ENCODE measurements at regions not wholly inside any gene's neighbourhood (a gene's known extent, or its start where the extent isn't known, plus 50 kb on each side); places are given as distances from the start of the nearest gene placed in this dataset.

DNA sequence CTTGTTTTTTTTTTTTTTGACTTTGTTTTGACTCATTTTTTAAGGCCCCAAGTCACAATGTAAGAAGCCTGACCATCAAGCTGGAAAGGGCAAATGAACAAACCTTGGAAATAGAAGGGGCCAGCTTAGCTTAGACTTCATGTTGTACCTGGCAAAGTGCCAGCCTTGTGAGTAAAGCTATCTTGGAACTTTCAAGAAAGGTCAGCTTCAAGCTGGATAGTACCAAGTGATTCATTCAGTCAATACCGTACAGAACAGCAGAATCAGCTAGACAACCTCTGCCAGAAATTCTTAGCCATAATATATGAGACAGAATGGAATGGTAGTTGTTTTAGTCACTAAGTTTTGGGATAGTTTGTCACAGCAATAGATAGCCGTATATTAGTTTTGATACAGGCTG, 1492.2 kb upstream of the TENM3 start:
- H3K27me3 ChIP-seq (ENCODE audit: insufficient read depth, low read length), result no peaks in the 10 kb centered on the region

DNA sequence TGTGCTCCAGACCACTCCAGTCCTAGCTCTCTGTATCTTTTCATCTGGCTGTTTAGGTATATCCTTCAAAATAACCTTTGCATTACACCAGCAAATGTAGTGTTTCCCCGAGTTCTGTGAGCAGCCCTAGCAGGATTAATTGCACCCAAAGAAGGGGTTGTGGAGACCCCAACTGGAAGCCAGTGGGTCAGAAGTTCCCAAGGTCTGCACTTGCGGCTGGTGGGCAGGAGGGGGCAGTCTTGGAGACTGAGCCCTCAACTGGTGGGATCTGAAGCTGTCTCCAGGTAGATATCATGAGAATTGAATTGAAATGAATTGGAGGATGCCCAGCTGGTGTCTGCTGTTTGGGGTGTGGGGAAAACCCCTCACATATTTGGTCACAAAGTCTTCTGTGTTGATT, 1485.3 kb upstream of the TENM3 start:
- Histone ChIP-seq H3K4me1 (ENCODE audit: insufficient read depth, low read length) (no peaks in the 10 kb centered on the region), H3K4me3 (ENCODE audit: low read length) (no peak overlapping the region), H3K27me3 (ENCODE audit: insufficient read depth, low read length) (no peaks in the 10 kb centered on the region), H3K9me3 (ENCODE audit: low read depth, low read length) (no peaks in the 10 kb centered on the region)

More for the DNA sequence above, 1492.2 kb upstream of the TENM3 start:
- no peaks in the 10 kb centered on the region for H3K4me1 ChIP-seq (ENCODE audit: insufficient read depth, low read length)
- H3K9me3 ChIP-seq (ENCODE audit: low read depth, low read length), result no peaks in the 10 kb centered on the region
- H3K4me3 ChIP-seq (ENCODE audit: low read length), result no peak overlapping the region

DNA sequence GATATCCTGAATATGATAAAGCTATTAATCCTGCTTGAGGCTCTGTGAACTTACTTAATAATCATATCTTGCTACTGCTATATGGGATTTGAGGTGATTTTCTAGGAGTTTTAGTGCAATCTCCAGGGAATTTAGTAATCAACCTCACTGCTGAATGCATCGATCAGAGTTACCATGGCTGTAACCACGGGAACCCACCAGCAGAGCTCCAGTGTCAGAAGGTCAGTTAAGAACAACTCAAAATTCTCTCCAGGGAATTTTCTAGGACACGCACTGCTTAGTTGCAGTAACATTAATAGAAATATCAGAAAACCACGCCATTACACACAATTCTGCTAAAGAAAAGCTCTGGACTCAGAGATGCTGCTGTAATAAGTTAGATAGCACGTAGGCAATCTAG, 1477.2 kb upstream of the TENM3 start:
- no peaks in the 10 kb centered on the region for H3K4me1 ChIP-seq (ENCODE audit: insufficient read depth, low read length)
- no peak overlapping the region for H3K4me3 ChIP-seq (ENCODE audit: low read length)
- H3K27me3 ChIP-seq (ENCODE audit: insufficient read depth, low read length), result no peaks in the 10 kb centered on the region
- no peaks in the 10 kb centered on the region for H3K9me3 ChIP-seq (ENCODE audit: low read depth, low read length)

DNA sequence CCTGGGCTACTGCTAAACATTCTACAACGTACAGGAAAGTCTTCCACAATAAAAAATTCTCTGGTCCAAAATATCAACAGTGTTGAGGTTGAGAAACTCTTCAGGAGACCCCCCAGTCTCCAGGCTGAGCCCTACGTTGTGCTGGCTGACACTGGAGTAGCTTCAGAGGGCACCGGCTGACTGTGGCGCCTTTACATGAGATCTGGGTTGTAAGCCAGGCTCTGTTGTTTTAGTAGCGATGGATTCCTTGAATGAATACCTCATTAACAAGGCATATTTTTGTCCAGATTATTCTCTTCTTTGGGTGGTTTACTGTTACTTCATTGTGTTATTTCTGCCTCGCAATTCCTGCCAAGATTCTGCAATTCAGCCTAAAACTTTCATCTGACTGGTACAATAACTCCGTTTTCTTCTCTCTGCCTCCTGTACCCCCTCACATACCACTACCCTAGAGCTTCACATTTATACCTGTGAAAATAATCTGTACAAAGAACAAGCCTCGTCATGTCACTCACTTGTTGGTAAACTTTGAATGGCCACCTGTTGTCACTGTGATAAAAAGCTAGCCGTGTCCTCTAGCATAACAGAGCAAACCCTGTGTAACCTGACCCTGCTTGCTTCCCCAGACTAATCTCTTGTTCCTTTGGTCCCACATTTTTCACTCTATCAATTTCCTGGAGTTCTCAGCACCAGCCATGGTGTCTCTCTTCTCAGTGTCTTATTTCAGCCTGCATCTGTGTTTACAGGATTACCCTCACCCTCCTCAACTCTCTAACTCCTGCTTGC, 1476.1 kb upstream of the TENM3 start:
- Histone ChIP-seq H3K27me3 (ENCODE audit: insufficient read depth, low read length) (no peaks in the 10 kb centered on the region), H3K9me3 (ENCODE audit: low read depth, low read length) (no peaks in the 10 kb centered on the region)

DNA sequence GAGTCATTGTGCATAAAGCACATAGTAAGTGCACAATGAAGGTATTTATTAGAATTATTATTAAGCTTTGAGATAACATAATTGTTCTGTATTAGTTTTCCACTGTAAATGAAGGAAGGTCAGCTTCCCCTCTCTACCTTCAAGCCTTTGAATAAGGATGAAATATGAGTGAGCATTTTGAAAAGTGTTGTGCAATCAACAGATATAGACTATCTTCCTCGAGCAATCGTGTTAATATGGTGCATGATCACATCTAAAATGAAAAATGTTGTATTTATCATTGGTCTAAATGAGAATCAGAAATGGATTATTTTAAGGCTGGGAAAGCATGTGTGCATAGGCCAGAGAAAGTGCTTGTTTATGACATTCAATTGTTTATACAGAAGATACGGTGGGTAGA, 1474.6 kb upstream of the TENM3 start:
- no peaks in the 10 kb centered on the region for H3K4me1 ChIP-seq (ENCODE audit: insufficient read depth, low read length)
- H3K9me3 ChIP-seq (ENCODE audit: low read depth, low read length), result no peaks in the 10 kb centered on the region
- no peaks in the 10 kb centered on the region for H3K27me3 ChIP-seq (ENCODE audit: insufficient read depth, low read length)
- no peak overlapping the region for H3K4me3 ChIP-seq (ENCODE audit: low read length)

More for the DNA sequence above, 1476.1 kb upstream of the TENM3 start:
- no peak overlapping the region for H3K4me3 ChIP-seq (ENCODE audit: low read length)
- no peaks in the 10 kb centered on the region for H3K4me1 ChIP-seq (ENCODE audit: insufficient read depth, low read length)

DNA sequence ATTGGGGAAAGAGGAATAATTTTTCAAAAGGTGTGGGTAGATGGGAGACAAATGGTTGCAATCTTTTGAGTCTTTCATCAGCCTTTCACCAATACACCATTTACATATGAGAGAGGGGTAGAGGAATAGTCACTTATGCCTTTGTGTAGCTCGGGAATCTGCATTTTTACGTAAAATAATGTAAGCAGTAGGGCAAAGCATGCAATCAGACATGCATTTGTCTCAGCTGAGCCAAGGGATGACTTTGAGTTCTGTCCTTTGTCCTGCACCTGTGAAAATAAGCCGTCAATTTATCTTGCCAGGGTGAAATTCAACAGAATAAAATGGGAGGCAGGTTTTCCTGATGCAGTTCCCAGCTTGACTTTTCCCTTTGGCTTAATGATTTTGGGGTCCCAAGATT, 1473.4 kb upstream of the TENM3 start:
- no peak overlapping the region for H3K4me3 ChIP-seq (ENCODE audit: low read length)
- H3K4me1 ChIP-seq (ENCODE audit: insufficient read depth, low read length), result no peaks in the 10 kb centered on the region
- H3K9me3 ChIP-seq (ENCODE audit: low read depth, low read length), result no peaks in the 10 kb centered on the region
- H3K27me3 ChIP-seq (ENCODE audit: insufficient read depth, low read length), result no peaks in the 10 kb centered on the region

DNA sequence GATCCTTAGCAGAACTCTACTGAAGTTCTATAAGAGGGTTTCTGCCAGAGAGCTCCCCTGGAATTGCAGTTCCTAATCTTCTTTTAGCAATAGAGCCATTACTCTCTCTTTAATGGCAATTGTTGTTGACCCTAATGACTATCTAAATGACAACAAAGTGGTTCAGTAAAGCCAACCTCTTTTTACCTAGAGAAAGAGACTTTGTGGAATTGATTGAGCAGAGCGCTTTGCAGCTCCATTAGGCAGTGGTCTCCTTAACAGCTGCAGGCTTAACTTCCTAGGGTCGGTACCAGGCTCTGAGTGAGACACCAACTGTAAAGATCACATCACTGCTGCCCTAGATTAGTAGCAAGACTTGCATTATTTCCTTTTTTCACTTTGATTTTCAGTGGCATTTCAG, 1472.9 kb upstream of the TENM3 start:
- no peak overlapping the region for H3K4me3 ChIP-seq (ENCODE audit: low read length)
- no peaks in the 10 kb centered on the region for H3K9me3 ChIP-seq (ENCODE audit: low read depth, low read length)
- H3K27me3 ChIP-seq (ENCODE audit: insufficient read depth, low read length), result no peaks in the 10 kb centered on the region
- no peaks in the 10 kb centered on the region for H3K4me1 ChIP-seq (ENCODE audit: insufficient read depth, low read length)

DNA sequence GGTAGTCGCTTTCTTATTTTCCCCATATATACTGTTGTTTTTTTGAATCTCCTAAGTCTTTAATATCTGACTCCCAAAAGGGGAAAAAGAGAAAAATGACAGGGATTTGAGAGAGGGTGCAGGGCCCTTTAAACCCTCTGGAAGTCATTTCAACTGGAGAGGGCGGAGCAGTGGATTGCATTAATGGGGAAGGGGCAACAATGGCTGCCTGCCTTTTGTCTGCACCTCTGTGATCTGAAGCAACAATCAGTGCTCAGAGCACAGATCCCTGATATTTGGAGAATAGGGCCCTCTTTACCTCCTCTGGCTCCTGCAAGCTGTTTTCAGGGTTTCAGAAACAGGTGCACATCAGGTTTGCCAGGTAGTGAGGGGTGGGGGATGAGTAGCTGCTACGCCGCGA, 1458.3 kb upstream of the TENM3 start:
- peaks cover 3% of the 10 kb centered on the region for H3K4me1 ChIP-seq (ENCODE audit: insufficient read depth, low read length)
- H3K27me3 ChIP-seq (ENCODE audit: insufficient read depth, low read length), result no peaks in the 10 kb centered on the region
- H3K4me3 ChIP-seq (ENCODE audit: low read length), result no peak overlapping the region
- peaks cover 7% of the 10 kb centered on the region for H3K9me3 ChIP-seq (ENCODE audit: low read depth, low read length)

DNA sequence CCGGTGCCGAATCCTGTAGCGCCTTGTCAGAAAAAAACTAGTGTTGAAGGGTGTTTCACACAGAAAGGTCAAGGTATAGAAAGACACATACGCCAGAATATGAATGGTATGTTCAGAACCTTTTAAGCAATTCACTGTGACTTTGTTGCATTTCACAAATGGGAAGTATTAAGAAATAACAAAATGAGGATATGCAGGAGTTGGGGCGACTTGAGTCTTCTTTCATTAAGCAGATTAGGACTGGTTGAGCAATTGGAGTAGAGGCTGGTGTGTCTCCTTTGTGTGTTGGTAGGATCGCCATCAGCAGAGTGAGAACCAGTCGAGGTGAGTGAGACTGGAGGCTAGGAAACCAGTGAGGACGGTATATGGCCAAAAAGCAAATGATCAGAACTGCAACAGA, 1454.5 kb upstream of the TENM3 start:
- peaks cover 17% of the 10 kb centered on the region for H3K4me1 ChIP-seq (ENCODE audit: insufficient read depth, low read length)
- H3K27me3 ChIP-seq (ENCODE audit: insufficient read depth, low read length), result no peaks in the 10 kb centered on the region
- no peaks in the 10 kb centered on the region for H3K9me3 ChIP-seq (ENCODE audit: low read depth, low read length)
- H3K4me3 ChIP-seq (ENCODE audit: low read length), result no peak overlapping the region

DNA sequence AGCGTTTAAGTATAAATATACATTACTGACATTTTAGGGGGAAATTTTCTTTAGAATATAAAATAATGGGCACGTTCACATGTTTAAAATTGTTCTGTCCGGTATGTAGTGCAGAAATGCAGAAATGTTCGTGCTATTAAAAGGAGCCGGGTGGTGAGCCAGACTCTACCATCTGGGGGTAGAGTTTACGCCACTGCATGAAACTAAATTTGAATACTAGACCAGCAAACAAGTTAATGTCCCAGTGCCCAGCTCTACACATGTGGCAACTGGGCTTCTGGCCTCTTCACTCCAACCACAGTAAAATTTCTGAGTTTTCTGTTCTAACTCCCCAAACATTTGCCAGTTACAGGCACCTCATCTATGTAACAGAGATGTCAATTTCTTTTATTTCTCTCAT, 1453.3 kb upstream of the TENM3 start:
- Histone ChIP-seq H3K9me3 (ENCODE audit: low read depth, low read length) (no peaks in the 10 kb centered on the region), H3K27me3 (ENCODE audit: insufficient read depth, low read length) (no peaks in the 10 kb centered on the region), H3K4me1 (ENCODE audit: insufficient read depth, low read length) (peaks cover 20% of the 10 kb centered on the region), H3K4me3 (ENCODE audit: low read length) (no peak overlapping the region)

DNA sequence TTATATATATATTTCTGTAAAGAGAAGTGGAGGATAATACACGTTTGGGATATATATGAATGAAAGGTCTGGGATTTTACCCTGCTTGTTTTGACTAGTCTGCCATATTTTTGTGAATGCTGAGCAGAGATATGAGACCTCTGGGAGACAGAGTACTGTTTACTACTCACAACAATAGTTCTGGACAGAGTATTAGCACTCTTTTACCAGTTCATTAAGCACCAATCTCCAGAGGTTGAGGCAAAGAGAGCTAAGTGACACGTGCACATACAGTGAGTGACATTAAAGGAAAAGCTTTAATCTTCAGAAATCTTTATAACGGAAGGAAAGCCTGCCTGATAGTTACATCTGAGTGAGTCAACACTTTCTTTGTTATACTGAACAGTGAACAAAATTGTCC, 1452.7 kb upstream of the TENM3 start:
- no peaks in the 10 kb centered on the region for H3K9me3 ChIP-seq (ENCODE audit: low read depth, low read length)
- no peak overlapping the region for H3K4me3 ChIP-seq (ENCODE audit: low read length)
- H3K27me3 ChIP-seq (ENCODE audit: insufficient read depth, low read length), result no peaks in the 10 kb centered on the region
- H3K4me1 ChIP-seq (ENCODE audit: insufficient read depth, low read length), result peaks cover 23% of the 10 kb centered on the region

DNA sequence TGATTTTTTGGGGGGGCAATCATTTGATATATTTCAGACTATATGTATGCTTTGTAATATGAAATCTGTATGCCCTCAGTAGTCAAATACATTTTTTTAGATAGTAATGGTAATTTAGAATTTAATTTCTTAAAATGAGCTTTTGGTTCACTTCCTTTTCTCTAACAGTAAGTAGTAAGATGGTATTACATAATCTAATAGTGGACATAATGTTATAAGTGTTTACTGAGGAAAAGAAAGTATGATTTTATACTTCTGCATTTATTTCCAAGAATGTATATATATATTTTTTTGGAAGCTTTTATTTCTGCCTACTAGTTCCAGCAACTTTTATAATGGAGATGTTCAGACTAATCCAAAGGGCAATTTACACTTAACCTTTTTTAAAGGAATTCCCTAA, 1450.7 kb upstream of the TENM3 start:
- no peaks in the 10 kb centered on the region for H3K27me3 ChIP-seq (ENCODE audit: insufficient read depth, low read length)
- no peak overlapping the region for H3K4me3 ChIP-seq (ENCODE audit: low read length)
- no peaks in the 10 kb centered on the region for H3K9me3 ChIP-seq (ENCODE audit: low read depth, low read length)
- peaks cover 23% of the 10 kb centered on the region for H3K4me1 ChIP-seq (ENCODE audit: insufficient read depth, low read length)

DNA sequence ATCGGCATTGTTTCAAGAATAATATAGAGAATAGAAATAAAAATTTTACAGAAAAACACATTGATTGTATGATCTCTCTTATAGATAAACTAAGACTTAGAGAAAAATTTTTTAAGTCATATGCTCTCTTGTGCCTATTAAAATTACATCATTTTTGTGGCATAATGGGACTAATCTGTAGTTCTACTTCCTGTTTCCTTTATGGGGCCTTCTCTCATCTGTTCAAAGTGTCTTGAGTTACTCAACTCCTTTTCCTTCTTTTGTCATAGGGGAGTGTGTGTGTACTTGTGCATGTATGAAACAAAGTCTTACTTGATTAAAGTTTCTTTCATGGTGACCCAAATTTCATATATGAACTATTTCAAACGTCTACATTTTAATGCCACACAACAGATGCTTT, 1448.9 kb upstream of the TENM3 start:
- H3K27me3 ChIP-seq (ENCODE audit: insufficient read depth, low read length), result no peaks in the 10 kb centered on the region
- H3K9me3 ChIP-seq (ENCODE audit: low read depth, low read length), result no peaks in the 10 kb centered on the region
- H3K4me3 ChIP-seq (ENCODE audit: low read length), result no peak overlapping the region
- H3K4me1 ChIP-seq (ENCODE audit: insufficient read depth, low read length), result peaks cover 20% of the 10 kb centered on the region

DNA sequence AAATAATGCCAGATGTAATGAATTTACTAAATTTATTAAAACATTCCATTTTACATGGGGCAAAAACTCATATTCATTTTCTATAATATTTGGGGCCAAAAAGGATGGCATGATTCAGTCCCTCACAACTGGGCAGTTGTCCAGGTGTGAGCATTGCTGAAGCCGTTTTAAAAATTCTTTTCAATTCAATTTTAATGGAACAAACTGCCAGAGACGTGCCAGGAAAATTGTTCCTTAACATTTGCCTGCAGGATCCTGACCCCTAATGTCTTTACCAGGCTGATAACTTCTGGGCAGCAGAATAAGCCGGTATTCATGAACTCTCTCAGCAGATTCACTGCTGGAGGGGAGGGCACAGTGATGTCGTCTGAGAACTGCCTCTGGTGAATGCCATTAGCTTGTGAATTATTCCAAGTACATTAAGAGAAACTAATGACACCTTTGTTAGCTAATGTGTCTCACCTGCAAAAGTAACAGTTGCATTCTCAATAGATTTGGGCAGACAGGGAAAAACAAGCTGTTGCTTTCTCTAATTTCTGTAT, 1445.1 kb upstream of the TENM3 start:
- no peaks in the 10 kb centered on the region for H3K9me3 ChIP-seq (ENCODE audit: low read depth, low read length)
- no peaks in the 10 kb centered on the region for H3K27me3 ChIP-seq (ENCODE audit: insufficient read depth, low read length)
- H3K4me3 ChIP-seq (ENCODE audit: low read length), result no peak overlapping the region
- H3K4me1 ChIP-seq (ENCODE audit: insufficient read depth, low read length), result peaks cover 10% of the 10 kb centered on the region

DNA sequence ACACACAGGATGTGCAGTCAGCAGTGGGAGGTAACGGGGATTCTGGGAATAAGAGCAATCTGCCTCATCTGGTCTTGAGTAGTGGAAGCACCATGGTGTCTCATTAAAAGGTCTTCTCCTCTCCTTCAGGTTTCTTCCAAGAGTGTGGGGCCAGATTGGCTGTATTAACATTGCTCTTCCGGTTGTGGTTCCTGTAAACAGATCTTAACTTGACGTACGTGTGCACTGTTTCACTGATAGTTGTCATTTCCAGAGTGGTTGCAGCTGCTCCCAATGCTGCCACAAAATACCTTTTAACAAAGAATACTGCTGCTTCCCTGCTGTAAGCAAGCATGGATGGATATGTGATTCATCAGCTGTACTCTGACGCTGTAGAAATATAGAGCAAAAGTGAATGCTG, 1443.4 kb upstream of the TENM3 start:
- peaks cover 4% of the 10 kb centered on the region for H3K4me1 ChIP-seq (ENCODE audit: insufficient read depth, low read length)
- H3K4me3 ChIP-seq (ENCODE audit: low read length), result no peak overlapping the region
- H3K9me3 ChIP-seq (ENCODE audit: low read depth, low read length), result no peaks in the 10 kb centered on the region
- no peaks in the 10 kb centered on the region for H3K27me3 ChIP-seq (ENCODE audit: insufficient read depth, low read length)

DNA sequence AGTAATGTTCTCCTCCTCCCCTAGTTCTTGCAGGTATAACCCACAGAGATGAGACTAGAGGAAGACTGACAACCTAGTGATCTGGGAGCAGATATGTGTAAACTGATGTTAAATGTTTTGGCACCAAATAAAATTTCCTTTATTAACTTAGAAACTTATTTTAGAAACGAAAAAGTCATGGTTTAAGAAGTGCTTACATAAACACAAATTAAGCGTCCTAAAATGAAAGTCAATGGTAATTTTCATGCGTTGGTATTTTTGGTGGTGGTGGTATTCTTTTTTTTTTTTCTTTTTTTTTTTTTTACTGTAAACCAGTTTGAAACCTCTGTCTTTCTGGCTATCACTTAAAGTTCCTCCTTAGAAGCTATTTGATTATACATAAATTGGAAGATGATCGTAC, 1438.1 kb upstream of the TENM3 start:
- no peaks in the 10 kb centered on the region for H3K9me3 ChIP-seq (ENCODE audit: low read depth, low read length)
- H3K4me1 ChIP-seq (ENCODE audit: insufficient read depth, low read length), result no peaks in the 10 kb centered on the region
- no peaks in the 10 kb centered on the region for H3K27me3 ChIP-seq (ENCODE audit: insufficient read depth, low read length)
- no peak overlapping the region for H3K4me3 ChIP-seq (ENCODE audit: low read length)
